Superior temporal gyrus (tissue), 1 donor: ENCODE measurements at regions not wholly inside any gene's neighbourhood (a gene's known extent, or its start where the extent isn't known, plus 50 kb on each side); places are given as distances from the start of the nearest gene placed in this dataset.
"Not testable (repeated sequence)": the region's sequence is repeated elsewhere in the genome, so short reads cannot be mapped to it uniquely, and the experiment has no call there.

Experiments
- DNase-seq: peaks from one replicate; pipeline ENCODE4 v3.0.0-alpha.2; 2016; ENCODE audit errors: extremely low spot score

GRCh38 chr2:142575561-142575960 is 301.9 kb upstream of the KYNU start:
- no peak for DNase-seq

- no peak for DNase-seq
Measured at GRCh38 chr2:142574388-142574787, 303.1 kb upstream of the KYNU start.

- no peak for DNase-seq
Measured at GRCh38 chr2:142572346-142573132, 304.9 kb upstream of the KYNU start.

- no peak for DNase-seq
Measured at GRCh38 chr2:142571934-142572333, 305.5 kb upstream of the KYNU start.

GRCh38 chr2:142562900-142563299 is 314.6 kb upstream of the KYNU start:
- no peak for DNase-seq

- DNase-seq, result no peak
Measured at GRCh38 chr2:142561656-142562055, 315.8 kb upstream of the KYNU start.

- peak; percentile 30 for DNase-seq
Measured at GRCh38 chr2:142557391-142557790, 320.1 kb upstream of the KYNU start.

GRCh38 chr2:142545999-142546398 is 331.5 kb upstream of the KYNU start:
- DNase-seq, result not testable (repeated sequence)

- DNase-seq, result no peak
Measured at GRCh38 chr2:142545036-142545435, 332.4 kb upstream of the KYNU start.

GRCh38 chr2:142544173-142544572 is 333.3 kb upstream of the KYNU start:
- DNase-seq, result no peak

- DNase-seq, result no peak
Measured at GRCh38 chr2:142542431-142542910, 335.0 kb upstream of the KYNU start.

- no peak for DNase-seq
Measured at GRCh38 chr2:142536966-142537365, 340.5 kb upstream of the KYNU start.

GRCh38 chr2:142536492-142536891 is 341.0 kb upstream of the KYNU start:
- no peak for DNase-seq

GRCh38 chr2:142535311-142535710 is 342.2 kb upstream of the KYNU start:
- no peak for DNase-seq

GRCh38 chr2:142533177-142533576 is 344.3 kb upstream of the KYNU start:
- DNase-seq, result no peak

- no peak for DNase-seq
Measured at GRCh38 chr2:142531377-142531776, 346.1 kb upstream of the KYNU start.

- DNase-seq, result no peak
Measured at GRCh38 chr2:142525720-142526119, 351.7 kb upstream of the KYNU start.

GRCh38 chr2:142521492-142521891 is 356.0 kb upstream of the KYNU start:
- no peak for DNase-seq

- DNase-seq, result no peak
Measured at GRCh38 chr2:142515493-142515892, 362.0 kb upstream of the KYNU start.

GRCh38 chr2:142509401-142509800 is 368.1 kb upstream of the KYNU start:
- no peak for DNase-seq

- no peak for DNase-seq
Measured at GRCh38 chr2:142504754-142505153, 372.7 kb upstream of the KYNU start.

GRCh38 chr2:142502402-142502801 is 371.6 kb upstream of the LRP1B start:
- DNase-seq, result no peak

- no peak for DNase-seq
Measured at GRCh38 chr2:142495141-142495540, 364.3 kb upstream of the LRP1B start.

- not testable (repeated sequence) for DNase-seq
Measured at GRCh38 chr2:142489631-142490030, 358.8 kb upstream of the LRP1B start.
